GM18517 (cell line): ENCODE measurements at regions not wholly inside any gene's neighbourhood (a gene's known extent, or its start where the extent isn't known, plus 50 kb on each side); places are given as distances from the start of the nearest gene placed in this dataset.
A peak's percentile ranks its signal among the peaks of the same experiment; 100 is the strongest.

Experiments used
- ATAC-seq: cut with Tn5 transposase; IDR thresholded peaks from one replicate; pipeline ENCODE4 v1.9.1; 2021; ENCODE audit warnings: mild to moderate bottlenecking, moderate library complexity; ENCODE audit not compliant: unreplicated experiment

DNA sequence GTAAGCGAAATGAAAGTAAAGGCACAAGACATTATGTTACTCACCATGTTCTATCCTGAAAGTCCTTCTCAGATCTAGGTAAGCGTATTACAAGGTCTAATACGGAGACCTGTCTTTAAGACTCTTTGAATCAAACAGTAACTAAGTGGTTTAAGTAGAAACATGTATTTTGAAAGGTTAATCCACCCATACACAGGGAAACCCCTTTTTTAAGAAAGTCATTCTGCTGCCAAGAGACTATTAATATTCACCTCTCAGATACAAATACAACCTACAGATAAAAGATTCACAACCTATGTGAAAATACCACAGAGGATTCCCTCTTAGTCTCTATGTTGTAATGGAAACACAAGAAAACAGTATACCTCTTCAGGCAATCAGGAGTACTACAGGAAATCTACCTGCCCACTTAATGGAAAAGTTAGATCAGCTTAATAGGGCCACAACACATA is 63.2 kb upstream of the TNIP3 start:
- ATAC-seq = peak; percentile 89

DNA sequence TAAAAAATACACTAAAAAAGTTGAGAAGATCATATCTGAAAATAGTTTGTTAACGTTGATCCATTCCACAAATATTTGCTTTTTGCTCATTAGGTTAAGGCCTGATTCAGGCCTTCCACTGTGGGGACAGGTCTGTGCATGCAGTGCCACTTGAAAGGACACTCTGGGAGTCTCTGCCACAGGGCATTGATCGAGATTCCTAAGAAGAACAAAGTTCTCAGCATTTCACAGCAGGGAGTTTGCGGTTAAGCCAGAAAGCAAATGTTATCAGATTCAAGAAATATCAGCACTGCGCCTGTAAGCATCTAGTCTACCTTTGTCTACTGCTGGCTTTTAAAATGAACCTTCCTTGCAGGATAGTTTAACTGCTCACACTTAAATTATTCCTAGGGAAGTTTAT is 62.2 kb upstream of the TNIP3 start:
- ATAC-seq = no peak

DNA sequence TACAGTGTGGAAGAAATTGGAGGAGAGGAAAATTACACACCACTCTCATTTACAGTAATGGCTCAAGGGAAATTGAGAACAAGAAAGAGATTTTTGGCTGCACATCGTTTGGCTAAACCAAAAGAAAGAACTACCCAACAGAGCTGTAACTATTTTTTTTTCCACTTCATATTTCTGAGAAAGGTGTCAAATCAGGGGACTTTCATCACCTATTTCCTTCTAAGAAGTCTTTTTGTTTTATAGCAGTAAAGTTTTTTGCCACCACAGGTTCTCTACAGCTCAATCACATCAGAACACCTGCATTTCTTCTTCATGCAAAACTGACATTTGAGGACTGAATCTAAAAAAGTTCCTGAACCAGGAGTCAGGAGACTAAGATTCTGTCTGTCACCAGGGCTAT is 57.5 kb upstream of the TNIP3 start:
- no peak for ATAC-seq

DNA sequence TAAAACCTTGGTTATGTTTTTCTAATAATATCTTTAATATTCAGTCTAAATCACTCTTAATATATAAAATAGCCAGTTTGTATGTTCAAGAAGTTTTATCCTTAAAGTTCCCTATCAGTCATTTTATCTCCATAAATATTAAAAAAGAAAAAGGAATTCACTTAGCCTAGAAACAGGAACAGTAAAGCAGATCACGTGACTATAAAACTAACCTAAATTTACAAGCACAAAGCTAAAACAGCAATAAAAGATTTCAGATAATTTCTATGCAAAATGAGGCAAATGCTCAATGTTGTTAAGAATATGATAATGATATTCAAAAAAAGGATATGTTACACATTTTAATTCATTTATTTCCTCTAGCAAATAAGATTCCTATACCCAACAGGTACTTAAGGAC is 57.1 kb upstream of the TNIP3 start:
- ATAC-seq = no peak

DNA sequence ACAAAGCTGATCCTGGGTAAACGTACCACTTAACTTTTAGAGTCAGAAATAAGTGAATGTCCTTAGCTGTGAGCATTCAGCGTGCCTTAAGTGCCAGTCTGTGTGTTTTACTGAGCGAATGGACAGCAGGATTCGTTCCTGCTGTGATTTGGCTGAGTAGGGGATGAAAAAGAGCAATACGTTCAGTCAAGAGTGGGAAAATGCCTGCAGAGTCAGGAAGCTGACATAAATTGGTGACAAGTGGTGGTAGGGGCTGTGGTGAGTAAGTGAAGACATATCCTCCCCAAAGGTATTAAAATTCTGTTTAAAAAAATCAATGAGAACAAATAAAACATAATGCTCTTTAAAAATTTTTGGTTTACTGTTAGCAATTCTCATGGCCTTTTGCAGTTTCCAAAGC is 56.6 kb upstream of the TNIP3 start:
- ATAC-seq = no peak

DNA sequence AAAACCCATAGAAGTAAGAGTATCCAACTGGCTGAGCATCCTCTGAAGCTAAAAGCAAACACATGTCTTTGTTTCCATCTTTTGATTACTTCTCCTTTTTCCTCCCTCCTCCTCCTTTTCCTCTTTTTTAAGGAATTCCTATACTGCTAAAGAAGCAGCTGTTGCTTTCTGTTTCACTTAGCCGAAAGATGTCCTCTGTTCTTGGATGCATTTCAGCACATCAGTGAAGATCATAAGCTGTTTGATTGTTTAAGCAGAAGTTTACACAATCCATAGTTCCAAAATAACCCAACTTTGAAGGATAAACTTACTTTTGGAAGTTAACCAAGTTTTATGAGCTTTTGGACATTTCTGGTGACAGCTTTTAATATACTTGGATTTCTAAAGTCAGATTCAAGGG is 55.1 kb upstream of the TNIP3 start:
- no peak for ATAC-seq

DNA sequence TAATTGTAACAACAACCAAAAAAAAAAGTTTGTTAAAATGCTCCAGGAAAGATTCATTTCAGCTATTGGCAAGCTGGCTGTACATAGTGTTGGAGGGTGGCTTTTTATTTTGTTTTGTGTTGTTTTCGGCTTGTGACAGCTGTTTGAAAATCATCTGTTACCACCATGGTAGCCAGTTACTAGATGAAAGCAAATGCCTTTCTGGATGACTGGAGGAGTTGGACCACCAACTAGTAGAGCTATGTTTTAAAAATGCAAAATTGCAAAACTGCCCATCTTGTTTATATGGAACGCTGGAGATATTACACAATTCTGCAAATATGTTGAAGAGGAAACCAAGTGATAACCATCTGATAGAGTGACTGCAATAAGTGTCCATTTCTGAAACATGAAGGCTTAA is 53.2 kb upstream of the TNIP3 start:
- ATAC-seq = no peak

DNA sequence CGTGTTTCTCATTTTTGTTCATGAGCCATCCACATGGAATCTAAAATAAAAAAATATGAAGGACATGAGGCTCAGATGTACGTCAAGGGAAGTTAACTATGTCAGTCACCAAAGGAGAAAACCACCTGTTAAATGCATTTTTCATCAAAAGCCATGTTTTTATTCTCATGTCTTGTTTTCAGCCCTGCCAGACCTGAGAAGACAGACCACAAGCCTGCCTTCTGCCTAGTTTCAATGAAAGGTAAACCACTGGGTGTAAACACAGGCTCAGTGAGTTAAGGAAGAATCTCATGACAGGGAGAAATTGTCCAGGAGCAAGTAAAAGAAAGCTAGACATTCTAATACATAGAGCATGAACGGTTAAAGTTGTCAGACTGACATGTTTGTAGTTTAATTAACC is 52.3 kb upstream of the TNIP3 start:
- no peak for ATAC-seq

DNA sequence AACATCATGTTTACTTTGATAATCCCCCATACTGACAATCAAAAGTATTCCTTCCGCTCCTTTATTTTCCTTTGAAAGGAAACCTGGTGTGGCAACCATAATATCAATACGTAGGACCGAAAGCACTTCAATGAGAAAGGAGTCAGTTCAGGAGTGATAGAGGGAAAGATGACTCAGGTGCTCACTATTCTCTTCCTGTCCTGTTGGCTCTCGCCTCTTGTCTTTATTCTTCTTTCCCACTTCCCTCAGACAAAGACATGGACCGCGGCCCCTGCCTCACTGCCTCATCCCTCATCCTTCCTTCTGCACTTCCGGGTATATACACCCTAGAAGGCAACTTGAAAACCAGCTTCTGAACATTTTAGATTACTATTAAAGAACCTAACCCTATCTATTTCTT is 49.8 kb upstream of the TNIP3 start:
- no peak for ATAC-seq
